ENCODE measurements at regions not wholly inside any gene's neighbourhood (a gene's known extent, or its start where the extent isn't known, plus 50 kb on each side); places are given as distances from the start of the nearest gene placed in this dataset.

GRCh38 chr13:84927442-84928169, 871.6 kb downstream of the SLITRK6 start:
- no peak overlapping the region for H3K27ac Mint-ChIP-seq
- no peaks in the 10 kb centered on the region for H3K36me3 Mint-ChIP-seq (ENCODE audit: low read depth)
- no peaks in the 10 kb centered on the region for H3K4me1 Mint-ChIP-seq (ENCODE audit: low read depth)
- peaks cover 6% of the 10 kb centered on the region for H3K9me3 Mint-ChIP-seq
- H3K4me3 Mint-ChIP-seq: no peak overlapping the region
- DNase-seq (ENCODE audit: low spot score): no peak
- H3K27me3 Mint-ChIP-seq (ENCODE audit: low read depth): no peaks in the 10 kb centered on the region

GRCh38 chr13:84925443-84925842, 873.8 kb downstream of the SLITRK6 start:
- DNase-seq (ENCODE audit: low spot score): no peak
- no peaks in the 10 kb centered on the region for H3K4me1 Mint-ChIP-seq (ENCODE audit: low read depth)
- H3K27me3 Mint-ChIP-seq (ENCODE audit: low read depth): no peaks in the 10 kb centered on the region
- no peaks in the 10 kb centered on the region for H3K9me3 Mint-ChIP-seq
- no peak overlapping the region for H3K27ac Mint-ChIP-seq
- H3K36me3 Mint-ChIP-seq (ENCODE audit: low read depth): no peaks in the 10 kb centered on the region
- no peak overlapping the region for H3K4me3 Mint-ChIP-seq

GRCh38 chr13:84923831-84924230, 875.4 kb downstream of the SLITRK6 start:
- Mint-ChIP-seq H3K4me3 (no peak overlapping the region), H3K27me3 (ENCODE audit: low read depth) (no peaks in the 10 kb centered on the region), H3K4me1 (ENCODE audit: low read depth) (no peaks in the 10 kb centered on the region), H3K9me3 (no peaks in the 10 kb centered on the region), H3K36me3 (ENCODE audit: low read depth) (no peaks in the 10 kb centered on the region), H3K27ac (no peak overlapping the region)
- DNase-seq (ENCODE audit: low spot score): no peak

GRCh38 chr13:84917252-84917878, 881.9 kb downstream of the SLITRK6 start:
- no peak for DNase-seq (ENCODE audit: low spot score)
- Mint-ChIP-seq H3K27me3 (ENCODE audit: low read depth) (no peaks in the 10 kb centered on the region), H3K36me3 (ENCODE audit: low read depth) (no peaks in the 10 kb centered on the region), H3K4me3 (no peak overlapping the region), H3K4me1 (ENCODE audit: low read depth) (no peaks in the 10 kb centered on the region), H3K9me3 (no peaks in the 10 kb centered on the region), H3K27ac (no peak overlapping the region)

GRCh38 chr13:84912720-84913119, 886.5 kb downstream of the SLITRK6 start:
- Mint-ChIP-seq H3K4me1 (ENCODE audit: low read depth) (no peaks in the 10 kb centered on the region), H3K9me3 (no peaks in the 10 kb centered on the region), H3K27ac (no peak overlapping the region), H3K27me3 (ENCODE audit: low read depth) (no peaks in the 10 kb centered on the region), H3K4me3 (no peak overlapping the region), H3K36me3 (ENCODE audit: low read depth) (no peaks in the 10 kb centered on the region)
- no peak for DNase-seq (ENCODE audit: low spot score)

- H3K36me3 Mint-ChIP-seq (ENCODE audit: low read depth): no peaks in the 10 kb centered on the region
- no peak overlapping the region for H3K27ac Mint-ChIP-seq
- no peak for DNase-seq (ENCODE audit: low spot score)
- H3K4me1 Mint-ChIP-seq (ENCODE audit: low read depth): no peaks in the 10 kb centered on the region
- H3K9me3 Mint-ChIP-seq: no peaks in the 10 kb centered on the region
- H3K27me3 Mint-ChIP-seq (ENCODE audit: low read depth): no peaks in the 10 kb centered on the region
- no peak overlapping the region for H3K4me3 Mint-ChIP-seq
Observed at GRCh38 chr13:84910423-84910822, 888.8 kb downstream of the SLITRK6 start.

GRCh38 chr13:84903391-84903790, 895.8 kb downstream of the SLITRK6 start:
- H3K4me1 Mint-ChIP-seq (ENCODE audit: low read depth): no peaks in the 10 kb centered on the region
- H3K36me3 Mint-ChIP-seq (ENCODE audit: low read depth): no peaks in the 10 kb centered on the region
- DNase-seq (ENCODE audit: low spot score): no peak
- no peak overlapping the region for H3K27ac Mint-ChIP-seq
- H3K27me3 Mint-ChIP-seq (ENCODE audit: low read depth): no peaks in the 10 kb centered on the region
- no peaks in the 10 kb centered on the region for H3K9me3 Mint-ChIP-seq
- H3K4me3 Mint-ChIP-seq: no peak overlapping the region

- H3K9me3 Mint-ChIP-seq: no peaks in the 10 kb centered on the region
- DNase-seq (ENCODE audit: low spot score): no peak
- H3K27me3 Mint-ChIP-seq (ENCODE audit: low read depth): no peaks in the 10 kb centered on the region
- no peaks in the 10 kb centered on the region for H3K4me1 Mint-ChIP-seq (ENCODE audit: low read depth)
- H3K4me3 Mint-ChIP-seq: no peak overlapping the region
- H3K36me3 Mint-ChIP-seq (ENCODE audit: low read depth): no peaks in the 10 kb centered on the region
- no peak overlapping the region for H3K27ac Mint-ChIP-seq
Observed at GRCh38 chr13:84902243-84902642, 897.0 kb downstream of the SLITRK6 start.

GRCh38 chr13:84896128-84896527, 903.1 kb downstream of the SLITRK6 start:
- no peaks in the 10 kb centered on the region for H3K36me3 Mint-ChIP-seq (ENCODE audit: low read depth)
- H3K9me3 Mint-ChIP-seq: no peaks in the 10 kb centered on the region
- H3K4me1 Mint-ChIP-seq (ENCODE audit: low read depth): no peaks in the 10 kb centered on the region
- H3K4me3 Mint-ChIP-seq: no peak overlapping the region
- DNase-seq (ENCODE audit: low spot score): no peak
- no peaks in the 10 kb centered on the region for H3K27me3 Mint-ChIP-seq (ENCODE audit: low read depth)
- no peak overlapping the region for H3K27ac Mint-ChIP-seq

GRCh38 chr13:84894749-84895148, 904.5 kb downstream of the SLITRK6 start:
- no peaks in the 10 kb centered on the region for H3K4me1 Mint-ChIP-seq (ENCODE audit: low read depth)
- H3K4me3 Mint-ChIP-seq: no peak overlapping the region
- no peaks in the 10 kb centered on the region for H3K36me3 Mint-ChIP-seq (ENCODE audit: low read depth)
- no peaks in the 10 kb centered on the region for H3K9me3 Mint-ChIP-seq
- no peak for DNase-seq (ENCODE audit: low spot score)
- H3K27me3 Mint-ChIP-seq (ENCODE audit: low read depth): no peaks in the 10 kb centered on the region
- no peak overlapping the region for H3K27ac Mint-ChIP-seq

GRCh38 chr13:84885868-84886267, 913.4 kb downstream of the SLITRK6 start:
- H3K9me3 Mint-ChIP-seq: no peaks in the 10 kb centered on the region
- H3K36me3 Mint-ChIP-seq (ENCODE audit: low read depth): no peaks in the 10 kb centered on the region
- no peak overlapping the region for H3K27ac Mint-ChIP-seq
- H3K4me3 Mint-ChIP-seq: no peak overlapping the region
- H3K27me3 Mint-ChIP-seq (ENCODE audit: low read depth): no peaks in the 10 kb centered on the region
- DNase-seq (ENCODE audit: low spot score): no peak
- no peaks in the 10 kb centered on the region for H3K4me1 Mint-ChIP-seq (ENCODE audit: low read depth)

- no peak overlapping the region for H3K27ac Mint-ChIP-seq
- H3K4me3 Mint-ChIP-seq: no peak overlapping the region
- no peaks in the 10 kb centered on the region for H3K36me3 Mint-ChIP-seq (ENCODE audit: low read depth)
- no peaks in the 10 kb centered on the region for H3K4me1 Mint-ChIP-seq (ENCODE audit: low read depth)
- no peaks in the 10 kb centered on the region for H3K27me3 Mint-ChIP-seq (ENCODE audit: low read depth)
- no peak for DNase-seq (ENCODE audit: low spot score)
- H3K9me3 Mint-ChIP-seq: peaks cover 11% of the 10 kb centered on the region
Observed at GRCh38 chr13:84873951-84874350, 925.3 kb downstream of the SLITRK6 start.

GRCh38 chr13:84870190-84870589, 929.0 kb downstream of the SLITRK6 start:
- H3K4me3 Mint-ChIP-seq: no peak overlapping the region
- no peaks in the 10 kb centered on the region for H3K9me3 Mint-ChIP-seq
- H3K4me1 Mint-ChIP-seq (ENCODE audit: low read depth): no peaks in the 10 kb centered on the region
- no peaks in the 10 kb centered on the region for H3K27me3 Mint-ChIP-seq (ENCODE audit: low read depth)
- no peaks in the 10 kb centered on the region for H3K36me3 Mint-ChIP-seq (ENCODE audit: low read depth)
- no peak overlapping the region for H3K27ac Mint-ChIP-seq
- no peak for DNase-seq (ENCODE audit: low spot score)

- H3K4me3 Mint-ChIP-seq: no peak overlapping the region
- H3K27me3 Mint-ChIP-seq (ENCODE audit: low read depth): no peaks in the 10 kb centered on the region
- DNase-seq (ENCODE audit: low spot score): no peak
- H3K4me1 Mint-ChIP-seq (ENCODE audit: low read depth): no peaks in the 10 kb centered on the region
- H3K36me3 Mint-ChIP-seq (ENCODE audit: low read depth): no peaks in the 10 kb centered on the region
- H3K9me3 Mint-ChIP-seq: no peaks in the 10 kb centered on the region
- H3K27ac Mint-ChIP-seq: no peak overlapping the region
Observed at GRCh38 chr13:84867246-84867645, 932.0 kb downstream of the SLITRK6 start.

GRCh38 chr13:84865783-84866221, 933.4 kb downstream of the SLITRK6 start:
- Mint-ChIP-seq H3K4me3 (no peak overlapping the region), H3K9me3 (no peaks in the 10 kb centered on the region), H3K27me3 (ENCODE audit: low read depth) (no peaks in the 10 kb centered on the region), H3K27ac (no peak overlapping the region), H3K4me1 (ENCODE audit: low read depth) (no peaks in the 10 kb centered on the region), H3K36me3 (ENCODE audit: low read depth) (no peaks in the 10 kb centered on the region)
- DNase-seq (ENCODE audit: low spot score): no peak
